HepG2 (cell line): ENCODE measurements at regions not wholly inside any gene's neighbourhood (a gene's known extent, or its start where the extent isn't known, plus 50 kb on each side); places are given as distances from the start of the nearest gene placed in this dataset.

Experiments used
- ATAC-seq: fragments of 200-7000 bp; cut with Tn5 transposase; 3 replicates; pipeline ENCODE4 v1.9.1; 2020; ENCODE audit warnings: mild to moderate bottlenecking, moderate library complexity
- BruUV-seq: library from RNA; stranded (reverse); fragments of 400-500 nt; replicated peaks from 2 replicates; lab custom pipeline; 2021; lab: Mats Ljungman, UMichigan
- CTCF ChIA-PET: fragments of 300-600 bp; formaldehyde crosslinking; extraction: SDS; loops from one replicate; lab custom pipeline; 2021; ENCODE audit warnings: low total read pairs, inconsistent platforms, low intra/inter-chr PET ratio; lab: Yijun Ruan, JAX
- POLR2A ChIA-PET: fragments of 350-600 bp; sonication (Branson Sonifier 250); formaldehyde crosslinking; loops from one replicate; lab custom pipeline; 2020; ENCODE audit warnings: antibody characterized with exemption, inconsistent platforms; lab: Yijun Ruan, JAX
- DNase-seq: peaks from one replicate; pipeline ENCODE4 v3.0.0-alpha.2; 2015; ENCODE audit warnings: low spot score
- FAIRE-seq: peaks from 3 replicates; lab custom pipeline; 2011; peaks lifted over from hg19 to GRCh38; lab: Jason Lieb, UNC
- H2AFZ ChIP-seq: one replicate; pipeline ENCODE4 v1.6.1; 2011; ENCODE audit warnings: low read length, inconsistent platforms
- H3K27ac ChIP-seq: fragments of 300-600 bp; 3 replicates; pipeline ENCODE4 v1.8.0; 2011; ENCODE audit warnings: mixed run types, mild to moderate bottlenecking, mixed read lengths, low read length, inconsistent platforms; ENCODE audit not compliant: insufficient read depth; ENCODE audit errors: extremely low read length
- H3K27me3 ChIP-seq, 2 experiments: fragments of 200-600 bp in 1 of 2; 2 replicates in 1 of 2; 3 replicates in 1 of 2; pipeline versions ENCODE4 v1.6.0 to v1.8.0; 2011; ENCODE audit warnings: low read length in 2 of 2, mild to moderate bottlenecking in 2 of 2, moderate library complexity in 2 of 2, inconsistent platforms in 1 of 2; ENCODE audit not compliant: insufficient read depth in 2 of 2, control insufficient read depth in 1 of 2
- H3K36me3 ChIP-seq, 2 experiments: fragments of 200-600 bp in 1 of 2; replicated peaks in 1 of 2; 2 replicates in 1 of 2; 3 replicates in 1 of 2; pipeline versions ENCODE4 v1.5.1 to v1.8.0; 2011; ENCODE audit warnings: low read length in 2 of 2, inconsistent platforms in 1 of 2; ENCODE audit not compliant: insufficient read depth in 2 of 2, control insufficient read depth in 1 of 2
- H3K4me1 ChIP-seq: 2 replicates; pipeline ENCODE4 v1.5.1; 2012; ENCODE audit warnings: low read length, inconsistent platforms; ENCODE audit not compliant: insufficient read depth
- H3K4me2 ChIP-seq: 2 replicates; pipeline ENCODE4 v1.6.0; 2011; ENCODE audit warnings: low read depth, low read length, inconsistent platforms
- H3K4me3 ChIP-seq, 3 experiments: fragments of 200-600 bp in 1 of 3; sonication (generic), shearing (Covaris generic) in 1 of 3; replicated peaks in 1 of 3; 2 replicates each; pipeline ENCODE4 v1.5.1; 2011 to 2016; ENCODE audit warnings: low read length in 3 of 3, inconsistent platforms in 2 of 3, low read depth in 2 of 3, mild to moderate bottlenecking in 2 of 3, control low read depth in 1 of 3, mixed read lengths in 1 of 3; ENCODE audit not compliant: insufficient read depth in 1 of 3
- H3K79me2 ChIP-seq: one replicate; pipeline ENCODE4 v1.6.1; 2011; ENCODE audit warnings: low read length, inconsistent platforms; ENCODE audit not compliant: insufficient read depth
- H3K9ac ChIP-seq: 2 replicates; pipeline ENCODE4 v1.6.0; 2011; ENCODE audit warnings: mild to moderate bottlenecking, low read depth, low read length, inconsistent platforms; ENCODE audit not compliant: insufficient read depth
- H3K9me3 ChIP-seq: 2 replicates; pipeline ENCODE4 v1.5.1; 2012; ENCODE audit warnings: mild to moderate bottlenecking, low read length
- H4K20me1 ChIP-seq: 2 replicates; pipeline ENCODE4 v1.6.0; 2011; ENCODE audit warnings: inconsistent platforms, mild to moderate bottlenecking, low read length, moderate library complexity; ENCODE audit not compliant: insufficient read depth
- FOXP1 ChIP-seq, 2 experiments: fragments of 450-650 bp in 1 of 2; IDR thresholded peaks; 2 replicates each; pipeline ENCODE4 v1.6.1; 2017 to 2018; ENCODE audit warnings: antibody characterized with exemption in 1 of 2
- GATAD1 ChIP-seq: IDR thresholded peaks from 2 replicates; pipeline ENCODE4 v1.6.1; 2016; ENCODE audit warnings: missing genetic modification reagents, missing compliant biosample characterization
- HNF1A ChIP-seq, 2 experiments: sonication (generic) in 1 of 2; formaldehyde crosslinking in 1 of 2; IDR thresholded peaks; 2 replicates each; pipeline versions ENCODE4 v1.4.0 to v1.6.1; 2016 to 2020; ENCODE audit warnings: borderline replicate concordance in 1 of 2, low read depth in 1 of 2, mild to moderate bottlenecking in 1 of 2, missing genetic modification reagents in 1 of 2
- NFKB2 ChIP-seq: sonication (generic); formaldehyde crosslinking; IDR thresholded peaks from 2 replicates; pipeline ENCODE4 v1.4.0; 2020; ENCODE audit warnings: missing genetic modification reagents, borderline replicate concordance
- SNAPC4 ChIP-seq: sonication (generic); formaldehyde crosslinking; IDR thresholded peaks from 2 replicates; pipeline ENCODE4 v1.4.0; 2020; ENCODE audit warnings: mild to moderate bottlenecking, missing genetic modification reagents
- TGIF2 ChIP-seq: IDR thresholded peaks from 2 replicates; pipeline ENCODE4 v1.6.1; 2016; ENCODE audit warnings: control low read depth, missing compliant biosample characterization
- TMF1 ChIP-seq: sonication (generic); formaldehyde crosslinking; IDR thresholded peaks from 2 replicates; pipeline ENCODE4 v1.8.1; 2022; ENCODE audit warnings: low read depth, missing genetic modification reagents
- ZNF225 ChIP-seq: sonication (generic); formaldehyde crosslinking; IDR thresholded peaks from 2 replicates; pipeline ENCODE4 v1.4.0; 2020; ENCODE audit warnings: mild to moderate bottlenecking, missing genetic modification reagents
- ZNF670 ChIP-seq: sonication (generic); formaldehyde crosslinking; IDR thresholded peaks from 2 replicates; pipeline ENCODE4 v1.8.0; 2022; ENCODE audit warnings: mild to moderate bottlenecking, missing genetic modification reagents, borderline replicate concordance
- ZNF780A ChIP-seq: sonication (generic); formaldehyde crosslinking; IDR thresholded peaks from 2 replicates; pipeline ENCODE4 v1.8.0; 2022; ENCODE audit warnings: mild to moderate bottlenecking, missing genetic modification reagents, moderate library complexity
- WGBS: methylation state at CpG from one replicate; pipeline ENCODE4 v1.1.6; 2017; ENCODE audit warnings: low lambda C conversion rate; 5-methylcytosine and 5-hydroxymethylcytosine counted together
- in situ Hi-C: cut with HindIII; loops from 2 replicates; pipeline ENCODE4 v1.10.0; 2017; ENCODE audit warnings: low pct_unique_long_range_greater_than_20kb; ENCODE audit not compliant: extremely low pct_ligation_motif_present
- intact Hi-C: fragments of 100-400 bp; cut with micrococcal nuclease; formaldehyde crosslinking; loops from one replicate; pipeline ENCODE4 v1.10.0; 2022; ENCODE audit not compliant: unreplicated experiment

- CTCF ChIA-PET = no interaction called here
- H4K20me1 ChIP-seq = no peaks in the 10 kb centered on the region
- DNase-seq (no peak), ATAC-seq (no peak), FAIRE-seq (no peak)
- H3K4me3 ChIP-seq = no peak overlapping the region
- intact Hi-C loops = no loop called here
- H2AFZ ChIP-seq = no peak overlapping the region
- H3K9ac ChIP-seq = no peak overlapping the region
- peaks cover 58% of the 10 kb centered on the region for H3K9me3 ChIP-seq
- H3K27ac ChIP-seq = no peak overlapping the region
- in situ Hi-C loops = no loop called here
- no peaks in the 10 kb centered on the region for H3K79me2 ChIP-seq
- H3K4me1 ChIP-seq = no peaks in the 10 kb centered on the region
- no peaks in the 10 kb centered on the region for H3K27me3 ChIP-seq
- H3K4me2 ChIP-seq = no peak overlapping the region
- WGBS = 11% methylated on average over 4 of the region's 4 CpGs
- no peaks in the 10 kb centered on the region for H3K36me3 ChIP-seq
- POLR2A ChIA-PET = no interaction called here
- BruUV-seq = no TSS peak
- TF ChIP-seq GATAD1 (CRISPR knock-in tag) = no peak
- no peak for TF ChIP-seq SNAPC4 (CRISPR knock-in tag)
- TF ChIP-seq ZNF670 = no peak
- TF ChIP-seq ZNF780A (CRISPR knock-in tag) = no peak
- no peak for TF ChIP-seq HNF1A (IDR thresholded peaks at IDR 0.05; ENCODE audit: low read depth)
- no peak for TF ChIP-seq HNF1A (CRISPR knock-in tag; IDR thresholded peaks at IDR 0.05; ENCODE audit: borderline replicate concordance)
- TF ChIP-seq TGIF2 (CRISPR knock-in tag) = no peak
- TF ChIP-seq FOXP1 (IDR thresholded peaks at IDR 0.05) = no peak
- no peak for TF ChIP-seq FOXP1 (CRISPR knock-in tag; IDR thresholded peaks at IDR 0.05)
- TF ChIP-seq NFKB2 (CRISPR knock-in tag) = no peak
- TF ChIP-seq TMF1 (CRISPR knock-in tag) = no peak
- no peak for TF ChIP-seq ZNF225 (CRISPR knock-in tag)
Observed at GRCh38 chr13:104832231-104832630, 1703.2 kb downstream of the EFNB2 start.
